ENCODE measurements at regions not wholly inside any gene's neighbourhood (a gene's known extent, or its start where the extent isn't known, plus 50 kb on each side); places are given as distances from the start of the nearest gene placed in this dataset.
"Not testable (repeated sequence)": the region's sequence is repeated elsewhere in the genome, so short reads cannot be mapped to it uniquely, and the experiment has no call there.

GRCh38 chr10:29217292-29217738 lies 71.6 kb upstream of the LYZL1 start:
- no peak for TF ChIP-seq CTCF (IDR thresholded peaks at IDR 0.05; ENCODE audit: low read depth, low read length, missing control alignments)
- no peak overlapping the region for H3K4me3 ChIP-seq (ENCODE audit: low read depth, low read length)
- DNase-seq (ENCODE audit: low read depth): no peak

- no peak for DNase-seq (ENCODE audit: low read depth)
- no peak for TF ChIP-seq CTCF (IDR thresholded peaks at IDR 0.05; ENCODE audit: low read depth, low read length, missing control alignments)
- no peak overlapping the region for H3K4me3 ChIP-seq (ENCODE audit: low read depth, low read length)
Measured at GRCh38 chr10:29223326-29223725, 65.5 kb upstream of the LYZL1 start.

DNA sequence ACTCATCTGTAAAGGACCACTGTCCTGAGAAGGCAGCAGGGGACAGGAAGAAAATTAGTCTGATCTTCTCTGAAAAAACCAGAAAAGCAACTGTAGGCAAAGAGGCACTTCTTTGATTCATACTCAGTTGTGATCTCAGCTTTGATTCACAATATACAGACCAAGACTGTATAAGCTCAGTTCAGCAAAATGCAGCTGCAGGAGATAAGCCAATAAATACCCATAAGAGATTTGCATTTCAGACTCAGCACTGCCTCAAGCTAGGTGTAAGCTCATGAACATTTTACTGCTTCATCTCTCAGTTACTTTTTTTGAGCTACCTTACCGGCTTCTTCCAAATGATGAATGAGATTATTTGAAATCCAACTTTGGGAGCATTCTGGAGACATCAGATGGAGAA lies 64.2 kb upstream of the LYZL1 start:
- DNase-seq (ENCODE audit: low read depth): no peak
- TF ChIP-seq CTCF (IDR thresholded peaks at IDR 0.05; ENCODE audit: low read depth, low read length, missing control alignments): no peak
- no peak overlapping the region for H3K4me3 ChIP-seq (ENCODE audit: low read depth, low read length)

DNA sequence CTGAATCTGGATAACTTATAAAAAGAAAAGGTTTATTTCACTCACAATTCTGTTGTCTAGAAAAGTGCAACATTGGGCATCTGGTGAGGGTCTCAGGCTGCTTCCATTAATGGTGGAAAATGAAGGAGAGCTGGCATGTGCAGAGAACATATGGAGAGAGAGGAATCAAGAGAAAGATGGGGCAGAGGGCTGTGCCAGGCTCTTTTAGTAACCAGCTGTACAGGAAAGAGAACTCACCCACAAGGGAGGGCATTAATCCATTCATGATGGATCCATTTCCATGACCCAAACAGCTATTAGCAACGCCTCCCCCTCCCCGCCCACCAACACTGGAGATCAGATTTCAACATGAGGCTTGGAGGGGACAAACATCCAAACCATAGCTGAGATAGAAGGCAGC lies 61.7 kb upstream of the LYZL1 start:
- DNase-seq (ENCODE audit: low read depth): no peak
- no peak for TF ChIP-seq CTCF (IDR thresholded peaks at IDR 0.05; ENCODE audit: low read depth, low read length, missing control alignments)
- no peak overlapping the region for H3K4me3 ChIP-seq (ENCODE audit: low read depth, low read length)

DNA sequence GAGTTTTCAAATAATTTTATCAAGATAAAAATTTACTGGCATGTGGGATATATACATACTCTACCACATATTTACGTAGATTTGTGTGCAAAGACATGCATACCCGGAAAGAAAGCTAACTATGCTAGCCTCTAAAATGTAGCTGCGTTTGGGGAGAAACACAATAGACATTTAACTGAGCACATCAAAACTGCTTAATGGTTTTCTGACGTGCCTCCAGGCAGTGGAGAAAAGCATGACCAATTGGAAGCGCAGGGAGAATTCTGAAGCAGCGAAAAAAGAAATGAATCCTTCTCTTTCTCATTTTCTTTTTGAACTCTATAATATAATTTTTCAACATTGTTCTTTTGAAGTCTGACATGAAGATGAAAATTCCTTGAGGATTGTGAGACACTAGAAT lies 60.3 kb upstream of the LYZL1 start:
- no peak for DNase-seq (ENCODE audit: low read depth)
- no peak overlapping the region for H3K4me3 ChIP-seq (ENCODE audit: low read depth, low read length)
- TF ChIP-seq CTCF (IDR thresholded peaks at IDR 0.05; ENCODE audit: low read depth, low read length, missing control alignments): no peak

DNA sequence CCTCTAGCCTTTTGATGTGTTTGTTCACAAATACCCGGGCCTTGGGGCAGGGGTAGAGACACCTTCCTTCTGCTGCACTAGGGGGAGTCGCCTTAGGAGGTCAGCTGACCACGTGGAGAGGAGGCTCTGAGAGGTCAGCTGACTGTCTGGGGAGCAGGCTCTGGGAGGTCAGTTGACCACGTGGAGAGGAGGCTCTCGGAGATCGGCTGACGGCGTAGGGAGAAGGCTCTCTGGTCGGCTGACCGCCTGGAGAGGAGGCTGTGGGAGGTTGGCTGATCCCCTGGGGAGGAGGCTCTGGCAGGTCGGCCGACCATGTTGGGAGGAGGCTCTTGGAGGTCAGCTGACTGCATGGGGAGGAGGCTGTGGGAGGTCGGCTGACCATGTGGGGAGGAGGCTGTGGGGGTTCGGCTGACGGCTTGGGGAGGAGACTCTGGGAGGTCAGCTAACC lies 59.6 kb upstream of the LYZL1 start:
- TF ChIP-seq CTCF (IDR thresholded peaks at IDR 0.05; ENCODE audit: low read depth, low read length, missing control alignments): no peak
- H3K4me3 ChIP-seq (ENCODE audit: low read depth, low read length): no peak overlapping the region
- DNase-seq (ENCODE audit: low read depth): no peak

DNA sequence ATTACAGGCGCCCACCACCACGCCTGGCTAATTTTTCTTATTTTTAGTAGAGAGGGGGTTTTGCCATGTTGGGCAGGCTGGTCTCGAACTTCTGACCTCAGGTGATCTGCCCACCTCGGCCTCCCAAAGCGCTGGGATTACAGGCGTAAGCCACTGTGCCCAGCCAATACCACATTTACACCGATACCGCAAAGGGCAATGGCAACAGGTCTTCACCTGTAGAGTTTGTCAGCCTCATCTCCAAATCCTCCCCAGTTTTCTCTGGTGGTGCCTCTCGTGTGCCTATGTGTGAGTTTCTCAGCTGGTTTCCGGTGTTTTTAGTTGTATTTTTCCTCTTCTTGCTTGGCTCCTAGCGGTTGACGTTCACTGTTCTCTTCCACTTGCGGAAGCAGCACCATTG lies 52.0 kb upstream of the LYZL1 start:
- not testable (repeated sequence) for H3K4me3 ChIP-seq (ENCODE audit: low read depth, low read length); DNase-seq (ENCODE audit: low read depth)

- no peak for DNase-seq (ENCODE audit: low read depth)
- TF ChIP-seq CTCF (IDR thresholded peaks at IDR 0.05; ENCODE audit: low read depth, low read length, missing control alignments): no peak
- H3K4me3 ChIP-seq (ENCODE audit: low read depth, low read length): no peak overlapping the region
Measured at GRCh38 chr10:29237786-29238185, 51.1 kb upstream of the LYZL1 start.
